ENCODE measurements at regions not wholly inside any gene's neighbourhood (a gene's known extent, or its start where the extent isn't known, plus 50 kb on each side); places are given as distances from the start of the nearest gene placed in this dataset.

- Histone ChIP-seq H3K4me3 (replicated peaks; ENCODE audit: insufficient read depth, low read length) (no peak overlapping the region), H3K27ac (replicated peaks) (no peak overlapping the region), H3K27me3 (ENCODE audit: insufficient read depth, poor library complexity, severe bottlenecking) (no peaks in the 10 kb centered on the region)
- TF ChIP-seq REST (IDR thresholded peaks at IDR 0.05; ENCODE audit: insufficient replicate concordance, low read depth): no peak
- TF ChIP-seq GABPA (IDR thresholded peaks at IDR 0.05; ENCODE audit: low read depth): no peak
- TF ChIP-seq POLR2AphosphoS5 (IDR thresholded peaks at IDR 0.05; ENCODE audit: low read depth): no peak
- TF ChIP-seq SPI1 (IDR thresholded peaks at IDR 0.05; ENCODE audit: borderline replicate concordance, low read depth): no peak
- no peak for TF ChIP-seq CTCF (IDR thresholded peaks at IDR 0.05; ENCODE audit: insufficient read depth, low read length)
- no peak for DNase-seq (ENCODE audit: low read depth in 1 of 2, low spot score in 1 of 2)
Measured at GRCh38 chr21:38675182-38675824, 130.4 kb upstream of the ETS2 start.

GRCh38 chr21:38678827-38679226 lies 126.9 kb upstream of the ETS2 start:
- no peaks in the 10 kb centered on the region for H3K27me3 ChIP-seq (ENCODE audit: insufficient read depth, poor library complexity, severe bottlenecking)
- H3K4me3 ChIP-seq (replicated peaks; ENCODE audit: insufficient read depth, low read length): no peak overlapping the region
- TF ChIP-seq GABPA (IDR thresholded peaks at IDR 0.05; ENCODE audit: low read depth): no peak
- TF ChIP-seq CTCF (IDR thresholded peaks at IDR 0.05; ENCODE audit: insufficient read depth, low read length): no peak
- TF ChIP-seq REST (IDR thresholded peaks at IDR 0.05; ENCODE audit: insufficient replicate concordance, low read depth): no peak
- no peak for TF ChIP-seq SPI1 (IDR thresholded peaks at IDR 0.05; ENCODE audit: borderline replicate concordance, low read depth)
- TF ChIP-seq POLR2AphosphoS5 (IDR thresholded peaks at IDR 0.05; ENCODE audit: low read depth): no peak
- DNase-seq (ENCODE audit: low read depth in 1 of 2, low spot score in 1 of 2): no peak
- H3K27ac ChIP-seq (replicated peaks): no peak overlapping the region

- TF ChIP-seq POLR2AphosphoS5 (IDR thresholded peaks at IDR 0.05; ENCODE audit: low read depth) (no peak), GABPA (IDR thresholded peaks at IDR 0.05; ENCODE audit: low read depth) (no peak), SPI1 (IDR thresholded peaks at IDR 0.05; ENCODE audit: borderline replicate concordance, low read depth) (no peak), CTCF (IDR thresholded peaks at IDR 0.05; ENCODE audit: insufficient read depth, low read length) (no peak), REST (IDR thresholded peaks at IDR 0.05; ENCODE audit: insufficient replicate concordance, low read depth) (no peak)
- no peaks in the 10 kb centered on the region for H3K27me3 ChIP-seq (ENCODE audit: insufficient read depth, poor library complexity, severe bottlenecking)
- no peak for DNase-seq (ENCODE audit: low read depth in 1 of 2, low spot score in 1 of 2)
Measured at GRCh38 chr21:38679534-38679933, 126.2 kb upstream of the ETS2 start.

More at GRCh38 chr21:38679534-38679933, 126.2 kb upstream of the ETS2 start:
- no peak overlapping the region for H3K27ac ChIP-seq (replicated peaks)
- no peak overlapping the region for H3K4me3 ChIP-seq (replicated peaks; ENCODE audit: insufficient read depth, low read length)
